ENCODE measurements at regions not wholly inside any gene's neighbourhood (a gene's known extent, or its start where the extent isn't known, plus 50 kb on each side); places are given as distances from the start of the nearest gene placed in this dataset.

GRCh38 chrX:39974270-39974669 is 123.5 kb downstream of the BCOR start:
- H4K8ac ChIP-seq (ENCODE audit: low read length) = no peak overlapping the region
- no peak overlapping the region for H2BK5ac ChIP-seq (ENCODE audit: low read depth, low read length, poor library complexity, severe bottlenecking)
- no peak overlapping the region for H2AFZ ChIP-seq (ENCODE audit: low read depth, low read length)
- H3K4me1 ChIP-seq (ENCODE audit: control insufficient read depth, insufficient read depth, low read depth, low read length) = peaks cover 15% of the 10 kb centered on the region
- H2AK5ac ChIP-seq (ENCODE audit: low read length, severe bottlenecking) = peak overlapping the region; percentile 36
- H3K14ac ChIP-seq (ENCODE audit: low read length in 2 of 2) = no peak overlapping the region
- no peaks in the 10 kb centered on the region for H3K79me1 ChIP-seq (replicated peaks; ENCODE audit: low read length, poor library complexity, severe bottlenecking)
- no peak overlapping the region for H3K4ac ChIP-seq (ENCODE audit: low read depth in 1 of 2, low read length in 2 of 2)
- no peak overlapping the region for H2BK120ac ChIP-seq (ENCODE audit: low read depth, low read length)
- no peak overlapping the region for H3K4me2 ChIP-seq (ENCODE audit: low read length, poor library complexity, severe bottlenecking)
- no peak overlapping the region for H2BK12ac ChIP-seq (ENCODE audit: low read length in 2 of 2)
- H2BK15ac ChIP-seq (ENCODE audit: low read depth, poor library complexity, severe bottlenecking) = no peak overlapping the region
- H3K23ac ChIP-seq (ENCODE audit: low read length in 2 of 2) = no peak overlapping the region
- WGBS = 62% methylated on average over 4 of the region's 6 CpGs
- H3K27me3 ChIP-seq (ENCODE audit: control insufficient read depth in 1 of 2, insufficient read depth in 1 of 2, low read length in 2 of 2) = peaks cover 0 to 35% of the 10 kb centered on the region in 2 experiments
- H3K18ac ChIP-seq (ENCODE audit: low read depth in 1 of 2, low read length in 2 of 2) = no peak overlapping the region
- H3K4me3 ChIP-seq (ENCODE audit: insufficient read depth in 1 of 2, low read depth in 1 of 2, low read length in 2 of 2) = no peak overlapping the region
- H3K27ac ChIP-seq (ENCODE audit: low read length, poor library complexity, severe bottlenecking) = no peak overlapping the region
- H3K9me3 ChIP-seq (ENCODE audit: control insufficient read depth, low read length) = peaks cover 18% of the 10 kb centered on the region
- DNase-seq = no peak
- H4K91ac ChIP-seq (ENCODE audit: low read length) = no peak overlapping the region
- H3K9ac ChIP-seq (ENCODE audit: low read length) = no peak overlapping the region
- H3K36me3 ChIP-seq (ENCODE audit: control insufficient read depth in 1 of 2, insufficient read depth in 2 of 2, low read depth in 1 of 2, low read length in 2 of 2) = no peaks in the 10 kb centered on the region

- H3K79me1 ChIP-seq (replicated peaks; ENCODE audit: low read length, poor library complexity, severe bottlenecking) = no peaks in the 10 kb centered on the region
- no peak overlapping the region for H2AFZ ChIP-seq (ENCODE audit: low read depth, low read length)
- H2BK12ac ChIP-seq (ENCODE audit: low read length in 2 of 2) = no peak overlapping the region
- no peak overlapping the region for H3K18ac ChIP-seq (ENCODE audit: low read depth in 1 of 2, low read length in 2 of 2)
- peaks cover 11% of the 10 kb centered on the region for H3K4me1 ChIP-seq (ENCODE audit: control insufficient read depth, insufficient read depth, low read depth, low read length)
- H2BK5ac ChIP-seq (ENCODE audit: low read depth, low read length, poor library complexity, severe bottlenecking) = no peak overlapping the region
- H3K4ac ChIP-seq (ENCODE audit: low read depth in 1 of 2, low read length in 2 of 2) = no peak overlapping the region
- H3K4me2 ChIP-seq (ENCODE audit: low read length, poor library complexity, severe bottlenecking) = no peak overlapping the region
- H4K8ac ChIP-seq (ENCODE audit: low read length) = no peak overlapping the region
- WGBS = 73% methylated on average over 6 of the region's 7 CpGs
- peaks cover 18% of the 10 kb centered on the region for H3K9me3 ChIP-seq (ENCODE audit: control insufficient read depth, low read length)
- no peak overlapping the region for H2BK120ac ChIP-seq (ENCODE audit: low read depth, low read length)
- H3K14ac ChIP-seq (ENCODE audit: low read length in 2 of 2) = no peak overlapping the region
- H3K27ac ChIP-seq (ENCODE audit: low read length, poor library complexity, severe bottlenecking) = no peak overlapping the region
- H3K27me3 ChIP-seq (ENCODE audit: control insufficient read depth in 1 of 2, insufficient read depth in 1 of 2, low read length in 2 of 2) = peaks cover 0 to 31% of the 10 kb centered on the region in 2 experiments
- H3K4me3 ChIP-seq (ENCODE audit: insufficient read depth in 1 of 2, low read depth in 1 of 2, low read length in 2 of 2) = no peak overlapping the region
- H3K23ac ChIP-seq (ENCODE audit: low read length in 2 of 2) = no peak overlapping the region
- no peak overlapping the region for H3K9ac ChIP-seq (ENCODE audit: low read length)
- DNase-seq = no peak
- no peak overlapping the region for H2BK15ac ChIP-seq (ENCODE audit: low read depth, poor library complexity, severe bottlenecking)
- no peak overlapping the region for H2AK5ac ChIP-seq (ENCODE audit: low read length, severe bottlenecking)
- H3K36me3 ChIP-seq (ENCODE audit: control insufficient read depth in 1 of 2, insufficient read depth in 2 of 2, low read depth in 1 of 2, low read length in 2 of 2) = no peaks in the 10 kb centered on the region
- no peak overlapping the region for H4K91ac ChIP-seq (ENCODE audit: low read length)
These were observed 122.4 kb downstream of the BCOR start for GRCh38 chrX:39975101-39975925.

GRCh38 chrX:39981946-39982345 is 115.8 kb downstream of the BCOR start:
- H3K27me3 ChIP-seq (ENCODE audit: control insufficient read depth in 1 of 2, insufficient read depth in 1 of 2, low read length in 2 of 2) = peaks cover 0 to 24% of the 10 kb centered on the region in 2 experiments
- H3K79me1 ChIP-seq (replicated peaks; ENCODE audit: low read length, poor library complexity, severe bottlenecking) = no peaks in the 10 kb centered on the region
- 92% methylated on average over 3 of the region's 3 CpGs for WGBS
- no peak overlapping the region for H2BK15ac ChIP-seq (ENCODE audit: low read depth, poor library complexity, severe bottlenecking)
- H4K91ac ChIP-seq (ENCODE audit: low read length) = no peak overlapping the region
- no peak overlapping the region for H2BK120ac ChIP-seq (ENCODE audit: low read depth, low read length)
- H2BK12ac ChIP-seq (ENCODE audit: low read length in 2 of 2) = no peak overlapping the region
- H4K8ac ChIP-seq (ENCODE audit: low read length) = no peak overlapping the region
- DNase-seq = no peak
- no peaks in the 10 kb centered on the region for H3K36me3 ChIP-seq (ENCODE audit: control insufficient read depth in 1 of 2, insufficient read depth in 2 of 2, low read depth in 1 of 2, low read length in 2 of 2)
- H3K9ac ChIP-seq (ENCODE audit: low read length) = no peak overlapping the region
- H3K23ac ChIP-seq (ENCODE audit: low read length in 2 of 2) = no peak overlapping the region
- H3K18ac ChIP-seq (ENCODE audit: low read depth in 1 of 2, low read length in 2 of 2) = no peak overlapping the region
- H2AK5ac ChIP-seq (ENCODE audit: low read length, severe bottlenecking) = peak overlapping the region; percentile 56
- no peaks in the 10 kb centered on the region for H3K9me3 ChIP-seq (ENCODE audit: control insufficient read depth, low read length)
- H3K4me1 ChIP-seq (ENCODE audit: control insufficient read depth, insufficient read depth, low read depth, low read length) = peaks cover 8% of the 10 kb centered on the region
- H2AFZ ChIP-seq (ENCODE audit: low read depth, low read length) = no peak overlapping the region
- H3K14ac ChIP-seq (ENCODE audit: low read length in 2 of 2) = no peak overlapping the region
- H3K27ac ChIP-seq (ENCODE audit: low read length, poor library complexity, severe bottlenecking) = no peak overlapping the region
- H2BK5ac ChIP-seq (ENCODE audit: low read depth, low read length, poor library complexity, severe bottlenecking) = no peak overlapping the region
- no peak overlapping the region for H3K4me3 ChIP-seq (ENCODE audit: insufficient read depth in 1 of 2, low read depth in 1 of 2, low read length in 2 of 2)
- H3K4me2 ChIP-seq (ENCODE audit: low read length, poor library complexity, severe bottlenecking) = no peak overlapping the region
- no peak overlapping the region for H3K4ac ChIP-seq (ENCODE audit: low read depth in 1 of 2, low read length in 2 of 2)

- no peak overlapping the region for H2BK120ac ChIP-seq (ENCODE audit: low read depth, low read length)
- no peak overlapping the region for H2BK5ac ChIP-seq (ENCODE audit: low read depth, low read length, poor library complexity, severe bottlenecking)
- no peak overlapping the region for H3K4me3 ChIP-seq (ENCODE audit: insufficient read depth in 1 of 2, low read depth in 1 of 2, low read length in 2 of 2)
- no peak overlapping the region for H3K18ac ChIP-seq (ENCODE audit: low read depth in 1 of 2, low read length in 2 of 2)
- WGBS = 96% methylated on average over 3 of the region's 3 CpGs
- H3K27me3 ChIP-seq (ENCODE audit: control insufficient read depth in 1 of 2, insufficient read depth in 1 of 2, low read length in 2 of 2) = peaks cover 0 to 24% of the 10 kb centered on the region in 2 experiments
- H3K14ac ChIP-seq (ENCODE audit: low read length in 2 of 2) = no peak overlapping the region
- no peaks in the 10 kb centered on the region for H3K36me3 ChIP-seq (ENCODE audit: control insufficient read depth in 1 of 2, insufficient read depth in 2 of 2, low read depth in 1 of 2, low read length in 2 of 2)
- H4K8ac ChIP-seq (ENCODE audit: low read length) = no peak overlapping the region
- no peak overlapping the region for H3K9ac ChIP-seq (ENCODE audit: low read length)
- no peak overlapping the region for H2AFZ ChIP-seq (ENCODE audit: low read depth, low read length)
- no peak overlapping the region for H3K4ac ChIP-seq (ENCODE audit: low read depth in 1 of 2, low read length in 2 of 2)
- no peak overlapping the region for H4K91ac ChIP-seq (ENCODE audit: low read length)
- H3K9me3 ChIP-seq (ENCODE audit: control insufficient read depth, low read length) = no peaks in the 10 kb centered on the region
- H3K79me1 ChIP-seq (replicated peaks; ENCODE audit: low read length, poor library complexity, severe bottlenecking) = no peaks in the 10 kb centered on the region
- H2BK15ac ChIP-seq (ENCODE audit: low read depth, poor library complexity, severe bottlenecking) = no peak overlapping the region
- no peak for DNase-seq
- H2BK12ac ChIP-seq (ENCODE audit: low read length in 2 of 2) = no peak overlapping the region
- no peak overlapping the region for H3K4me2 ChIP-seq (ENCODE audit: low read length, poor library complexity, severe bottlenecking)
- no peak overlapping the region for H3K27ac ChIP-seq (ENCODE audit: low read length, poor library complexity, severe bottlenecking)
- no peak overlapping the region for H3K23ac ChIP-seq (ENCODE audit: low read length in 2 of 2)
- peaks cover 8% of the 10 kb centered on the region for H3K4me1 ChIP-seq (ENCODE audit: control insufficient read depth, insufficient read depth, low read depth, low read length)
- peak overlapping the region; percentile 59 for H2AK5ac ChIP-seq (ENCODE audit: low read length, severe bottlenecking)
These were observed 114.8 kb downstream of the BCOR start for GRCh38 chrX:39982948-39983347.
